ENCODE measurements at regions not wholly inside any gene's neighbourhood (a gene's known extent, or its start where the extent isn't known, plus 50 kb on each side); places are given as distances from the start of the nearest gene placed in this dataset.

- Histone ChIP-seq H3K79me2 (ENCODE audit: insufficient read depth, low read length) (no peaks in the 10 kb centered on the region), H3K4me3 (ENCODE audit: insufficient read depth, low read length, poor library complexity, severe bottlenecking) (no peak overlapping the region), H2AFZ (ENCODE audit: low read depth, low read length, severe bottlenecking) (no peak overlapping the region), H3K9me2 (replicated peaks; ENCODE audit: insufficient read depth, low read length) (no peaks in the 10 kb centered on the region), H3K4me2 (ENCODE audit: low read depth, low read length, poor library complexity, severe bottlenecking) (no peak overlapping the region), H3K36me3 (ENCODE audit: low read length) (no peaks in the 10 kb centered on the region), H3F3A (ENCODE audit: insufficient read depth) (no peaks in the 10 kb centered on the region), H3K9ac (ENCODE audit: low read length) (no peak overlapping the region), H3K27me3 (ENCODE audit: low read length) (no peaks in the 10 kb centered on the region), H3K9me3 (ENCODE audit: insufficient read depth, low read length) (no peaks in the 10 kb centered on the region), H3K27ac (ENCODE audit: low read depth, low read length) (no peak overlapping the region), H4K20me1 (ENCODE audit: low read depth, low read length) (no peaks in the 10 kb centered on the region)
- TF ChIP-seq EZH2phosphoT487 (conservative IDR thresholded peaks at IDR 0.05; ENCODE audit: low read length) (no peak), CTCF (IDR thresholded peaks at IDR 0.05; ENCODE audit: insufficient read depth, low read length, poor library complexity, severe bottlenecking) (no peak)
Measured at GRCh38 chr14:61992926-61993325, 230.7 kb downstream of the SNAPC1 start.

- H3K27ac ChIP-seq (ENCODE audit: low read depth, low read length) = no peak overlapping the region
- no peak for TF ChIP-seq CTCF (IDR thresholded peaks at IDR 0.05; ENCODE audit: insufficient read depth, low read length, poor library complexity, severe bottlenecking)
- no peak for TF ChIP-seq EZH2phosphoT487 (conservative IDR thresholded peaks at IDR 0.05; ENCODE audit: low read length)
- H2AFZ ChIP-seq (ENCODE audit: low read depth, low read length, severe bottlenecking) = no peak overlapping the region
- no peak overlapping the region for H3K4me3 ChIP-seq (ENCODE audit: insufficient read depth, low read length, poor library complexity, severe bottlenecking)
- no peaks in the 10 kb centered on the region for H3K9me2 ChIP-seq (replicated peaks; ENCODE audit: insufficient read depth, low read length)
- H3K27me3 ChIP-seq (ENCODE audit: low read length) = no peaks in the 10 kb centered on the region
- no peaks in the 10 kb centered on the region for H3K9me3 ChIP-seq (ENCODE audit: insufficient read depth, low read length)
- H3K4me2 ChIP-seq (ENCODE audit: low read depth, low read length, poor library complexity, severe bottlenecking) = no peak overlapping the region
- no peak overlapping the region for H3K9ac ChIP-seq (ENCODE audit: low read length)
- H3K79me2 ChIP-seq (ENCODE audit: insufficient read depth, low read length) = no peaks in the 10 kb centered on the region
- H3F3A ChIP-seq (ENCODE audit: insufficient read depth) = no peaks in the 10 kb centered on the region
- no peaks in the 10 kb centered on the region for H4K20me1 ChIP-seq (ENCODE audit: low read depth, low read length)
- H3K36me3 ChIP-seq (ENCODE audit: low read length) = no peaks in the 10 kb centered on the region
Measured at GRCh38 chr14:61994589-61994988, 232.4 kb downstream of the SNAPC1 start.

DNA sequence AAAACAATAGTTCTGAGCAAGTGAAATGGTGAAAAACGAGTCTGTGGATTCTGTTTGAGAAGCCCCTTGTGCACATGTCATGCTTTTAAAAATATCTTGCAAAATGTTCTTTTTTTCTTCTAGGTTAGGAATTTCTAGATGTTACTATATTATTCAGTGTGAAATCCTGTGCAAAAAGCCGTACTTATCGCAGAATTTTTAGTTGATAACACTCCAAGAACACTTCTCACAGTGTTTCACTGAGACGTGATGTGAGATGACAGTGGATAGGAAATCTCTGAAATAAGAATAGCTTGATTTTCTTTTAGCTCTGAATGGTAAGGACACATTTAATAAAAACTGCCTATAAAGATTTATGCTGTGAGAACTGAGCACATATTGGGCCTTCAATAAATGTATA, 234.5 kb downstream of the SNAPC1 start:
- Histone ChIP-seq H3K9ac (ENCODE audit: low read length) (no peak overlapping the region), H3K9me2 (replicated peaks; ENCODE audit: insufficient read depth, low read length) (no peaks in the 10 kb centered on the region), H3K79me2 (ENCODE audit: insufficient read depth, low read length) (no peaks in the 10 kb centered on the region), H4K20me1 (ENCODE audit: low read depth, low read length) (no peaks in the 10 kb centered on the region), H3K4me2 (ENCODE audit: low read depth, low read length, poor library complexity, severe bottlenecking) (no peak overlapping the region), H3K27ac (ENCODE audit: low read depth, low read length) (no peak overlapping the region), H3F3A (ENCODE audit: insufficient read depth) (no peaks in the 10 kb centered on the region), H3K4me3 (ENCODE audit: insufficient read depth, low read length, poor library complexity, severe bottlenecking) (no peak overlapping the region), H3K36me3 (ENCODE audit: low read length) (no peaks in the 10 kb centered on the region), H3K27me3 (ENCODE audit: low read length) (no peaks in the 10 kb centered on the region), H3K9me3 (ENCODE audit: insufficient read depth, low read length) (no peaks in the 10 kb centered on the region), H2AFZ (ENCODE audit: low read depth, low read length, severe bottlenecking) (no peak overlapping the region)
- no peak for TF ChIP-seq EZH2phosphoT487 (conservative IDR thresholded peaks at IDR 0.05; ENCODE audit: low read length)
- TF ChIP-seq CTCF (IDR thresholded peaks at IDR 0.05; ENCODE audit: insufficient read depth, low read length, poor library complexity, severe bottlenecking) = no peak

DNA sequence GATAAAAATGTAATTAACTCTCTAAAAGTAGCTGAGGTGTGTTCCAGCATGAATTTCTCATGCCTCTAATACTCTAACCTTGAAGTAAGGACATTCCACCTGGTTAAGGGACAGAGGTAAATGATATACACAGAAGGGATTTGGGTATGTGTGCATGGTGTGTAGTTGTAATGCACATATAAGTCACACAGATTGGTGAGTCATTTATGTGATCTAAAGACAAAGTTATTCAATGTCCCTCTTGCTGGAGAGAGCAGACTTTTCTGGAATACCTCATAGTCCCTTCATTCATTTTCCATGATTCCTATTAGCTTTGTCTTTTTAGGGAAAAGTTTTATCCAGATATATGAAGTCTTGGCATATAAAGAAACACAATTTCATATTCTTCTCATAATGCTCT, 234.9 kb downstream of the SNAPC1 start:
- no peak overlapping the region for H2AFZ ChIP-seq (ENCODE audit: low read depth, low read length, severe bottlenecking)
- H3K27ac ChIP-seq (ENCODE audit: low read depth, low read length) = no peak overlapping the region
- no peaks in the 10 kb centered on the region for H3K36me3 ChIP-seq (ENCODE audit: low read length)
- no peaks in the 10 kb centered on the region for H3K79me2 ChIP-seq (ENCODE audit: insufficient read depth, low read length)
- H3F3A ChIP-seq (ENCODE audit: insufficient read depth) = no peaks in the 10 kb centered on the region
- no peak overlapping the region for H3K9ac ChIP-seq (ENCODE audit: low read length)
- H3K4me2 ChIP-seq (ENCODE audit: low read depth, low read length, poor library complexity, severe bottlenecking) = no peak overlapping the region
- no peaks in the 10 kb centered on the region for H3K27me3 ChIP-seq (ENCODE audit: low read length)
- TF ChIP-seq EZH2phosphoT487 (conservative IDR thresholded peaks at IDR 0.05; ENCODE audit: low read length) (no peak), CTCF (IDR thresholded peaks at IDR 0.05; ENCODE audit: insufficient read depth, low read length, poor library complexity, severe bottlenecking) (no peak)
- no peak overlapping the region for H3K4me3 ChIP-seq (ENCODE audit: insufficient read depth, low read length, poor library complexity, severe bottlenecking)
- H3K9me2 ChIP-seq (replicated peaks; ENCODE audit: insufficient read depth, low read length) = no peaks in the 10 kb centered on the region
- H4K20me1 ChIP-seq (ENCODE audit: low read depth, low read length) = no peaks in the 10 kb centered on the region
- no peaks in the 10 kb centered on the region for H3K9me3 ChIP-seq (ENCODE audit: insufficient read depth, low read length)

Measured in SU-DHL-6 (cell line).